ENCODE measurements at regions not wholly inside any gene's neighbourhood (a gene's known extent, or its start where the extent isn't known, plus 50 kb on each side); places are given as distances from the start of the nearest gene placed in this dataset.
"Not testable (repeated sequence)": the region's sequence is repeated elsewhere in the genome, so short reads cannot be mapped to it uniquely, and the experiment has no call there.

DNA sequence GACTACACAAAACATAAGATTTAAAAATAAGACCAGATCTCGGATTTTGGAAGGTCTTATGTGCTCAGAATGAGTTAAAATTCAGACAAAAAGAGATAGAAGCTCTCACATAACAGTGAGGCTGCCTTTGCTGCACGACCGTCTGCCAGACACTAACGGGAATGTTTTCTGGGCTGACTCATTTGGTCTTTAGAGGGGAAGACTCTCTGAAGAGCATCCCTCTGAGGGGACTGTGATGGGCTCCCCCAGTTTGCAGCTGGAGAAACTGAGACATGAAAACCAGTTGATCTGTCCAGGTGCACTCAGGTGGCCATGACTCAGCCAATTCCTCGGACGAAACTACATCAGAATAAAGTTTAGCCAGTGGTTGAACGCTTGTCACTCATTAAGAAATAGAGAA, 153.9 kb downstream of the RNASET2 start:
- FAIRE-seq = peak; percentile 6

DNA sequence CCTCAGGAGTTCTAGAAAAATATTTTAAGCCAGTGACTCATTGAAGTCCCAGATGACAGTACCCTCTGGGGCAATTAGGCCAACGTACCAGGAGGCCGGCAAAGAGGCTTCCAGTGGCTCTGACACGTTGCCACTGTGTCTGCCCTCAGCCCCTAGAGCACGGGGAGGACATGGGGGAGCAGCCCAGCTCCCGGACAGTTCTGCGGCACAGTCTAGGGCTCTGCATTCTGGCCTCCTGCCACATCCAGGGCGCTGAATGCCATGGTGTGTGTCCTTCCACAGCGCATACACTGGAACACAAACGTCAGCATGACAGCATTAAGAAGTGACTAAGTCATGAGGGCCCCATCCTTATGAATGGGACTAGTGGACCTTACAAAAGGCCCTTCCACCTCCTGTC, 156.2 kb downstream of the RNASET2 start:
- FAIRE-seq = peak; percentile 96

DNA sequence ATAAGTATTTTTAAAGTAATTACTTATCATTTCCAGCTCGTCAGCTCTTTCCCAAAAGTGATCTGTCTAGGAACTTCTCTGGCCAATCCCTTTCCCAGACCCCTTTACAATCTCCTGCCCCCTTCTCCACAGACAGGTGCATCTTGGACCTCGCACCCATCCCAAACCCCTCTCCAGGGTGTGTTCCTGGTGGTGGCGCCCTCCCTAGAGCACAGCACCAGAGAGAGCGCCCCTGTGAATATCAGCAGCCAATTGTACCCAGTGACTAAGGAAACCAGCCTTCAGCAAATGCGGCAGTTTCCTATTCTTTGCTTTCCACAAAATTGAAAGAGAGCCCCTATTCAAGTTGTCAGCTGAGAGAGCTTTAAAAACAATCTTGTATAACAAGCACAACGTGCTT, 157.7 kb downstream of the RNASET2 start:
- no peak for FAIRE-seq

DNA sequence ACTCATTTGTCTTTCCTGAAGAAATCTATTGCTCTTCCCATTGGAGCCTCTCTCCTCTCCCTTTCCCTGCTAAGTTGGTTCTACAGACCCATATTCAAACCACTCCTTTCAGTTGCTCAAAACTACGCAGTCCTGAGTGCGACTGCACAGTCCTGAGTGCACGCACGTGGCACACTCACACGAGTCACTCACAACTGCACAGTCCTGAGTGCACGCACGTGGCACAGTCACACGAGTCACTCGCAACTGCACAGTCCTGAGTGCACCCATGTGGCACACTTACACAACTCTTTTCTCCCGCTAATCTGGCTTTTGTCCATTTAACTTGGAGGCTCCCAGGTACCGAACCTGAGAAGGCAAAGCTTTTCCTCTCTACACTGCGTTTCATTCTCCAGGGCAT, 159.7 kb downstream of the RNASET2 start:
- no peak for FAIRE-seq

DNA sequence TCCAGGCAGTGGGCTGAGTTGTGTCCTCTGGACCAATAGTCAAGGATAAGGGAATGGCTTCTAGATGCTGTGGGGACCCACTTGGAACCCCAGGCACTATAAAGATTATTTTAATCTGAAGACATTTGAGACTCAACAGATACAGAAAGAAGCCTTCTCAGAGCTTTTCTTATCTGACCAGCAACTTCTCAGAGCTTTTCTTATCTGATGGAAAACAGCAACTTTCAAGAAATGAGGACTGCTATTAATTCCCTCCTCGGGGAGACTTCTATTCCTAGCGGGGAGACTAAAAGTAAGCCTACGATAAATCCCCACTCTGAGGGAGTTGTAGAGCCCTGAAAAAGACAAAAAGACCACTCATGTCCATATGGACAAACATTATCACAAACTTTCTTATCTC, 160.5 kb downstream of the RNASET2 start:
- FAIRE-seq = no peak

DNA sequence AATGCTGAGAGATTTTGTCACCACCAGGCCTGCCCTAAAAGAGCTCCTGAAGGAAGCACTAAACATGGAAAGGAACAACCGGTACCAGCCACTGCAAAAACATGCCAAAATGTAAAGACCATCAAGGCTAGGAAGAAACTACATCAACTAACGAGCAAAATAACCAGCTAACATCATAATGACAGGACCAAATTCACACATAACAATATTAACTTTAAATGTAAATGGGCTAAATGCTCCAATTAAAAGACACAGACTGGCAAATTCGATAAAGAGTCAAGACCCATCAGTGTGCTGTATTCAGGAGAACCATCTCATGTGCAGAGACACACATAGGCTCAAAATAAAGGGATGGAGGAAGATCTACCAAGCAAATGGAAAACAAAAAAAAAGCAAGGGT, 163.8 kb upstream of the RPS6KA2 start:
- FAIRE-seq = not testable (repeated sequence)

DNA sequence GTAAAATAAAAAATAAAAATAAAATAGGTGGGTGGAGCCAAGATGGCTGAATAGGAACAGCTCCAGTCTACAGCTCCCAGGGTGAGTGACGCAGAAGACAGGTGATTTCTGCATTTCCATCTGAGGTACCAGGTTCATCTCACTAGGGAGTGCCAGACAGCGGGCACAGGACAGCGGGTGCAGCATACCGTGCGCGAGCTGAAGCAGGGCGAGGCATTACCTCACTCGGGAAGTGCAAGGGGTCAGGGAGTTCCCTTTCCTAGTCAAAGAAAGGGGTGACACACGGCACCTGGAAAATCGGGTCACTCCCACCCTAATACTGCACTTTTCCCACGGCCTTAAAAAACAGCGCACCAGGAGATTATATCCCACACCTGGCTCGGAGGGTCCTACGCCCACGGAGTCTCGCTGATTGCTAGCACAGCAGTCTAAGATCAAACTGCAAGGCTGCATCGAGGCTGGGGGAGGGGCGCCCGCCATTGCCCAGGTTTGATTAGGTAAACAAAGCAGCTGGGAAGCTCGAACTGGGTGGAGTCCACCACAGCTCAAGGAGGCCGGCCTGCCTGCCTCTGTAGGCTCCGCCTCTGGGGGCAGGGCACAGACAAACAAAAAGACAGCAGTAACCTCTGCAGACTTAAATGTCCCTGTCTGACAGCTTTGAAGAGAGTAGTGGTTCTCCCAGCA, 161.9 kb upstream of the RPS6KA2 start:
- not testable (repeated sequence) for FAIRE-seq

DNA sequence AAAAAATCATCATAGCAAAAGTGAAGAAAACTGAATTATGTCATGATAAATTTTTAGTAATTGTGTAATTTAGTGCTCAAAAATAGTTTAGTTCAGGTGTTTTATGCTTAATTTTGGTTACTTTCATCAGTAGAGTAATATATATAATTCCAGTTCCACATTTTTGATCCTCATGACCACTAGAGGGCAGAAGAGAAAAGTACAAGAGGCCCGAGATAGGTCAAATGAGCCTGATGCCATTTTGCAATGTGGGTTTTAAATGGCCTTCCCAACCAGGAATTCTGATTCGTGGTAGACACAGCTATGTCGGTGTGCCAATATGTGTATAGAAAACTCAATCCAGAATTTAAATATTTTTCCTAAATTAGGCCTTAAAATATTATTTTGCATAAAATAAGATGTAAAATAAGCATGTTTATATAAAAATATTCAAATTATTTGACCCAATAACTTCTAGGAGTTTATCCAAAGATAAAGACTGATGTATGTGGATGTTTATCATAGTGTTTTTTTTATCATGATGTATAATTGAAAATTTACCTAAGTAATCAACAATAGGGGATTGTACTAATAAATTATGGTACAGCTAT, 159.7 kb upstream of the RPS6KA2 start:
- FAIRE-seq = peak; percentile 94

DNA sequence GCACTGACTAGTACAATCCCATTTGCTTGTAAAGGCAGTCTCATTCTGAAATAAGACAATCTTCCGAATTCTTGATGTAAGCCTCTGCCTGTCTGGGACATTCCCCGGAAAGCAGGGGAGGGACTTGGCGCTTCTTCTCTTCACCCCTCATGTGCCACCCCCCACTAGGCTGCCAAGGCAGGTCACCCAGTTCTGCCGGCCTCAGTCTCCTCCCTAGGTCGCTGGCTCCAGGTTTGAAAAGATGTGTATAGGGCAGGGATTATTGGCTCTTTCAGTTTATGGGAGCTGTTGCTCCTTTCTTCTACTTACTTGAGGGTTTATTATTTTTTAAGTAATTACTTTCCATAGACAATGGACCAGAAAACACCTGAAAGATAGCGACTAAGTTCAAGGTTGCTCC, 158.1 kb upstream of the RPS6KA2 start:
- FAIRE-seq = no peak

DNA sequence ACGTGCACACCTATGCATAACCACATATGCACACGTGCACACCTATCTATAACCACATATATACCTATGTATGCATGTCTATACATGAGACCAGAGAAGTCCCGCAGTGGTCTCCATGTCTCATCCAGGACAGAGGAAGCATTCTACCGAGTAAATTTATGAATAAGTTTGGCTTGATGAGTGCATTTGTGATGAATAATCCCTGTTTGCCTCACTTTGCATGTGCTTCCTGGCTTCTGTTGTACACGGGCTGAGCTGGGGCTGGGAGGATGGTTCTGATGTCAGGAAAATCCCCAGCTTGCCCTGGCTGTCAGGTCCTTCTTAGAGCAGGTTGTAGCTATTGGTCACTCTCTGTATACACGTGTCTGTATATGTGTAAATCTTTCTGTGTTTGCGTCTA, 157.6 kb upstream of the RPS6KA2 start:
- FAIRE-seq = no peak

DNA sequence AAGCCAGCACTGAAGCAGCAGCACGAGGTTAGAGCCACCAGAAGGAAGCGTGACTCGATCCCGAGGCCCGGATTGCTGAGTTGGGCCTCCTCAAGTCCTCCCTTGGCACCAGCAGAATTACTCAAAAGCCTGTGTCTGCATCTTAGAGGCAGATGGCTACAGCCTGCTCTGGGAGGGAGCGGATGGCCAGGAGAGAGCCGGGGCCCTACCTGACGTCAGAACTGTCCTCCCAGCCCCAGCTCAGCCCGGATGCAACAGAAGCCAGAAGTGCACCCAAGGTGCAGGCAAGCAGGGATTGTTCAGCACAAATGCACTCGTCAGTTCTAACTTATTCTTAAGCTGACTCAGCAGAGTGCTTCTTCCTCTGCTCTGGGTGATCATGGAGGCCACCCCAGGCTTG, 155.5 kb upstream of the RPS6KA2 start:
- FAIRE-seq = no peak

DNA sequence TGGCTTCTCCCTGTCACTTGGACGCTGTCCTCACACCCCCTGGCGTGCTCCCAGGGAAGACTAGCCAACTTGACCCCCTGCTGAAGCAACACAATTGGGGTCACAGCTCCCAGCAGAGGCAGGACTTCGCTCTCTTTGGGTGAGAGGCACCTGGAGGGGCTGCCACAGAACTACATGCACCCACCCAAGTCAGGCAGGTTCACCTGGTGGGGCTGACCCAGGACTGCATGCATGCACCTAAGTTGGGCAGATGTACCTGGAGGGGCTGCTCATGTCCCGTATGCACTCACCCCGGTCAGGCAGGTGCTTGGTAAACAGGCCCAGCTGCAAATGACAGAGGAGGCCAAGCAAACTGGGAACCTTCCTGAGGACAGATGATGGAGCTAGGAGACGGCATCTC, 154.3 kb upstream of the RPS6KA2 start:
- FAIRE-seq = no peak

DNA sequence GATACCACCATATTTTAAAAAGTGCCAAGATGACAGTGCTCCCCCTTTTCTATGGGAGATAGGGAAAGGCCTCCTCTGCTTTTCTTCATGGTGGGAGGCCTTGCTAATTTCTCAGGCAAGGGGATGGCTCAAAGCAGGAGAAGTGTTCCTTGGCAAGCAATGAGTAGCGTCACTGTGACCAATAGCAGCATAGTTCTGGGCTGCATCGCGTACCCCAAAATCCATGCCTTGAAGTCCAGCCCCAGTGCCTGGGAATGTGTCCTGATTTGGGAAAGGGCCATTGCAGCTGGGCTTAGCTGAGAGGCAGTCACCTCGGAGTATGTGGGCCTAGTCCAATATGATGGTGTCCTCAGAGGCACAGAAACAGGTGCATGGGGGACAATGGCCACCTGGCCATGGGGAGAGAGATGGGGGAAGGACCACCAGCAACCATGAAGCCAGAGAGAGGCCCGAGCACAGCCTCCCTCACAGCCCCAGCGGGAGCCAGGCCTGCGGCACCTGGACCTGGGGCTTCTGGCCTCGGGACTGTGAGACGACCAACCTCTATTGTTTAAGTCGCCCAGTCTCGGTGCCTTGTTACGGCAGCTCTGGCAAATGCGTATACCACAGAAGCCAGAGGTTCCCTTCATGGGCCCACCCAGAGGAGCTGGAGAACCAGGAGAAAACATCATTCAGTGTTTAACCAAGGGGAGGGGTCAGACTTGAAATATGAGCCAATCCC, 153.1 kb upstream of the RPS6KA2 start:
- no peak for FAIRE-seq

DNA sequence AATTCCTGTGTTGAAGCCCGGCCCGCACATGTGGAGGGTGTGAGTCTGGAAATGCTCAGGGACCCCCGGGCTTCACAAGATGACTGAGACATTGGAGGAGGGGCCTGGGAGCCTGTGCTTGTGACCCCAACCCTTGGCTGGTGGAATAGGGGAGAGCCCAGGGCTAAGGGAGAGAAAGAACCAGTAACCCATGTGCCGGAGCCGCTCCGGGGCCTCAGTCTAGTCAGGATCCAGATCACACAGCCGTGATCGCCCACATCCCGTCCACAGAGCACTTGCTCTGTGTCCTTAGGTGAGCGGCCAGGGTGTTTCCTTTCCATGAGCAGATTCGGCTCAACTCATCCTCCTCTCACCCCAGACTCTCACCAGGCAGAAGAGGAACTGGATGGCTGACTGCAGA, 152.3 kb upstream of the RPS6KA2 start:
- FAIRE-seq = no peak

DNA sequence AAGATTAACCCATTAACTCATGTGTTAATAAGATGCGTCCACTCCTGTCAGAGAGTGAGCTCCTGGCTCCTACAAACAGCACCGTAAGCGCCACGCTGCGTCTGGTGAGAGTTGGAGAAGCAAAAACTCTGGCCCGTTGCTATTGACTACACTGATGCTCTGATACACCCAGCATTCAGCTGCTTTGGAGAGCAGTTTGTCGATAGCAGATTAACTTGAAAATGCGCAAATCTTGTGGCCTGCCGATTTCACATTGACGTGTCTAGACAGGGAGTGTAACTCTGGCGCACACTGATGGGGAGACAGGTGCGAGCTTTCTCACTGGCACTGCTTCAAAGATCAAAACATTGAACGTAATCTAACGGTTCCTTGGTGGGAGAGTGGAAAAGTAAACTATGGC, 151.7 kb upstream of the RPS6KA2 start:
- FAIRE-seq = no peak

DNA sequence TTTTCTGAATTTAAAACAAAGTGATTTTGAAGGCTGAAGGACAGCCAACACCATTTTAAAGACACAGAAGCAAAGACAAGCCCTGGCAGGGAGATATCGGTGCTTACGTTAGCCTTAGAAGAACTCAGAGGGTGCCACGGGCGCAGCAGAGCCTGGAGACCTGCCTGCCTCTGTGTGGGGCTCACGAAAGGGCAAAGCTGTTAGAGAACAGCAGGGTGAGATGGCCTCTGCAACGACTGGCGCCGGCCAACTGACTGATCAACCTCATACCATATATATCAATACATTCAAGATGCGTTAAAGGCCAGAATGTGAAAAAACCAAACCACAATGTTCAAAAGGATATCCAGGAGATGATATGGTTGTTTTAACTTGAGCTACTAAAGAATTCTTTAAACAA, 151.0 kb upstream of the RPS6KA2 start:
- FAIRE-seq = no peak

DNA sequence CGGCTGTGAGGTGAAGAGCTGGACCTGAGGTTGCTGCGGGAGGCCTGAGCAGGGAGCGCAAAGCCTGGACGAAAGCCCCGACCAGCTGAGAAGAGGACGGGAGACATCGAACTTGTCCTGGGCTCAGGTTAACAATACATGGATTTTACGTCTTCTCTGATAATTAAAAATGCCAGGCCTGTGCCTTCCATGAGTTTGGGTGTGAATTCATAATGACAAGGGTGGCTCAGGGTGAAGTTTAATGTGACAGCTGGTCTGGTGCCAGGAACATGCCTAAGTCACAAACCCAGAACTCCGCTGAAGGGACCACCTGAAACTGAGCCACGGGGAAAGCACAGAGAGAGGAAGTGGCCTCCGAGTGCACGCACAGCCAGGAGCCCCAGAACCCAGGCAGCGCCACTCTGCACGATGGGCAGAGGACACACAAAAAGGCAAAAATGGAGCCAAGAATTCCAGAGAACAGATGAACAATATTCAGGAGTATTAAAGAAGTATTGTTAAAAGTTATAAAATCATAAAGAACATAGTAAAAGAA, 150.1 kb upstream of the RPS6KA2 start:
- no peak for FAIRE-seq

DNA sequence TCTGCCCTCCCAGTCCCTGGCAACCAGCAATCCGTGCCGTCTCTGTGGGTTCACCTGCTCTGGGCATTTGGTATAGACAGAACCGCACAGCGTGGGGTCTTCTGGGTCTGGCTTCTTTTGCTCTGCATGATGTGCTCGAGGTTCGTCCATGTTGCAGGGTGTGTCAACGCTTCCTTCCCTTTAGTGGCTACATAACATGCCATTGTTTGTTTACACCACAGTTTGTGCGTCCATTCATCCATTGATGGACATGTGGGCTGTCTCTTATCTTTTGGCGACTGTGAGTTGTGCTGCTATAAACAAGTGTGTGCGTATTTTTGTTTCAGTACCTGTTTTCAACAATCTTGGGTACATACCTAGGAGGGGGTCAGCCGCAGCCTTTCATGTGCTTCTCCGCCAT, 149.5 kb upstream of the RPS6KA2 start:
- FAIRE-seq = no peak

DNA sequence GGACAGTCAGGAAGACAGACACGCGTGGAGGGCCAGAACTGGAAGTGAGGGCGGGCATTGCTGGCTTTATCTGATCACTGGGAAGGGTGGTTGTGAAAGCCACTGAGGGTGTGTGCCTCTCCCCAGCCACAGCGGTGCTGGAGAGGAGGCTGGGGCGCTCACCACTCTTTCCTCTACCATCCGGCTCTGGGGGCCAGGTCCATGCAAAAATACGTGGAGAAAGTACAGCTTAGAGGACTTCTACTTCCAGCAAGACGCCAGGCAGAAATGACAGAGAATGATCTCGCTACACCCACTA, 148.8 kb upstream of the RPS6KA2 start:
- no peak for FAIRE-seq

DNA sequence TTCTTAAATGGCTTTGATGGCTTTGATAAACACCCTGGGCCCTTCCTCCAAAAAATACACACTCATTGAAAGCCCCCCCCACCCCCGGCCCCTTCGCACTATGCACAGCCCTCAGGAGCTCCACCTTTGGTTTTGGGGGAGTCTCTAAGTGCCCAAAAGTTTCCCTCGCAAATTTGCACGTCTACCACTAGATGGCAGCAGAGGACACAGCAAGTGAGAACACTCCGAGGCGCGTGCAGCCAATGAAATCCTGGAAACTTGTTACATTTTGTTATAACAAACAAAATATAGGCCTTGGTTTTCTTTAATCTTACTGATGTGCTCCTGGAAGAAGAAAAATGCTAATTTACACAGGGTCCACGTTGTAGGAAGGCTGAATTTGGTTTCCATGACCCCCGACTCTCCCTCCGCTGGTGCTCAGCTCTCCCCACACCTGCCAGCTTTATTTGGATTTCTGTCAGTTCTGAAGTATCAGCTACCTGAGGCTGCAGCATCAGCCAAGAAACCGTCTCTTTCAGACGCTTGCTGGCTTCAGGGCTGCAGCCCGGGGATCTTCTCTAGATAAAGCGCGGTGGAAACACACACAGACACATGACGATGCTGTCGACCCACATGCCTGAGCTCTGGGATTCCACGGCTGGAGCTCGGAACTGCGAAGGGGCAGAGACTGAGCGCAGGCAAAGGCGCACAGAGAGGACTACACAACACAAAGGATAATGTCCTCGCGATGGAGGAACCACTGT, 148.3 kb upstream of the RPS6KA2 start:
- peak; percentile 80 for FAIRE-seq

DNA sequence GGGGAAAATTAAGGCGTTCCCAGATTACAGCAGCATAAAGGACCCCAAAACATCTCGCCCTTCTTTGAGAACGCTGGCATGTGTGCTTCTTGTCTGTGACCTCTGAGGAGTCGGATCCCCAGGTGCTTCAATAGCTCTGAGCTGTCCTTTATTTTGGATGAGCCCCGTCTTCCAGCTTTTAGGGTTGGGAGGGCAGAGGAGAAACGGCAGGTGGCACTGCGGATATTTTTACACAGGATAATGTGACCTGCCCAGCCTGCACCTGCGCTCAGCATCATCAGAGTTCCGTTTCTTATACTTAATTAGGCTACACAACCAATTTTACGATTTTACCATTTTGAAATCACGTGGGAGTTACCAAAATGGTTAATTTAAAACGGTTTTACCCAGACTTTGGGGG, 147.7 kb upstream of the RPS6KA2 start:
- no peak for FAIRE-seq

DNA sequence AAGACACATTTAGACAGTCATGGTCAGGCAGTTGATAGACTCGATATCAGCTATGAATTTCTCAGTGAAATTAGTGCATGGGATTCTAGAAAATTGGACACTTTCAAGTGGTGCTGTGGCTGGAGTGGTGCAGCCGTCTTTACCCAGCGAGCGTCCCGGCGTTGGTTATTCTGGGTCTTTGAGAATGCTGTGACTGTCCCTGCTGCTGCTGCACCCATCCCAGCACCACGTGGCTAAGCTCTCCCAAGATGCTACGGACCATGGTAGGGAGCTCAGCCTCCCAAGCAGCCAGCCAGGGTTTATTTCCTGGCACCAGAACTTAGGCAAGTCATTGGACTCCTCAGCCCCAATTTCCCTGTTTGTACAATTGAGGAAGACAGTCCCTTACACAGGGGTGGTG, 147.2 kb upstream of the RPS6KA2 start:
- FAIRE-seq = no peak

DNA sequence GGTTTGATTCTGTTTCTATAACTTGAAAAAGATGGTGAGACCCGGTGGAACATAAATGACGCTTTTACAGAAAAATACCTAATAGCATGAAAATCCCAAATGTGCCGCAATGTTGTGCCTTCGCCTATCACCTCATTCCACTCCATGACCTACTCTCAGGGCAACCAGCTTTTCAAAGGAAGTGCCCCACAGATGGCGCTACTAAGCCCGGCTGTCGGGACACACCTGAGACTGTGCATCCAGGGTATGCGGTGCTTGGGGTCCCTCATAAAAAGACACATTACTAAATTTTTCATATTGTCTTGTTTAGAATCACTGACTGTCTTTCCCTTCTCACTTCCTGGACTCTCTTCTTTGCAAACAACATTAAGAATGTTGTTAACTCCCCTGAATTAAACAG, 145.5 kb upstream of the RPS6KA2 start:
- peak; percentile 86 for FAIRE-seq

DNA sequence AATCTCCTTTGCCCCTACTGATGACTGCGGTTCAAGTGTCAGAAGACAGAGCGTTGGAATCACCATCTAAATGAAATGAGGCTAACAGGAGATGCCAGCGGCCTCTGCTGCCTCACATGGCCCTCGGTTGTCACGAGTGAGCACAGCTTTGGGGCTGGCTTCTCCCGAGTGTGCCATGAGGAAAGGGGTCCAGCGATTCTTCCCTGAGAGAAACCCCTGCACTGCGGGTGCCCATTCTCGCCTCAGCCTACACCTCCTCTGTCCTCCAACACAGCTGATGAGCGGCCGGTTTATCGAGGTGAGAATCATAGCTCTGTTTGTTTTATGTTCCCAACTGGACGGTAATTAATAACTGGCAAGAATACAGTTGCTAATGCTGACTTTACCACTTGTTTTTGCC, 144.7 kb upstream of the RPS6KA2 start:
- no peak for FAIRE-seq
